CD1c-positive myeloid dendritic cell (primary cell): ENCODE measurements at regions not wholly inside any gene's neighbourhood (a gene's known extent, or its start where the extent isn't known, plus 50 kb on each side); places are given as distances from the start of the nearest gene placed in this dataset.
"Not testable (repeated sequence)": the region's sequence is repeated elsewhere in the genome, so short reads cannot be mapped to it uniquely, and the experiment has no call there.

Experiments used
- DNase-seq: peaks from one replicate; pipeline ENCODE4 v3.0.0-alpha.2; 2016; ENCODE audit errors: extremely low spot score

GRCh38 chr13:74730556-74731331 is 596.5 kb upstream of the KLF12 start:
- no peak for DNase-seq

GRCh38 chr13:74726206-74726605 is 592.0 kb upstream of the KLF12 start:
- DNase-seq = no peak

GRCh38 chr13:74718232-74718842 is 584.1 kb upstream of the KLF12 start:
- DNase-seq = not testable (repeated sequence)

GRCh38 chr13:74715718-74716117 is 581.5 kb upstream of the KLF12 start:
- DNase-seq = no peak

GRCh38 chr13:74710006-74710405 is 575.8 kb upstream of the KLF12 start:
- DNase-seq = no peak

GRCh38 chr13:74709226-74709625 is 575.0 kb upstream of the KLF12 start:
- DNase-seq = no peak

GRCh38 chr13:74708629-74709028 is 574.4 kb upstream of the KLF12 start:
- no peak for DNase-seq

- DNase-seq = no peak
Measured at GRCh38 chr13:74707291-74707690, 573.1 kb upstream of the KLF12 start.

- DNase-seq = no peak
Measured at GRCh38 chr13:74706801-74707200, 572.6 kb upstream of the KLF12 start.

- no peak for DNase-seq
Measured at GRCh38 chr13:74705438-74705837, 571.2 kb upstream of the KLF12 start.

- no peak for DNase-seq
Measured at GRCh38 chr13:74703855-74704387, 569.7 kb upstream of the KLF12 start.

- no peak for DNase-seq
Measured at GRCh38 chr13:74696148-74696922, 562.1 kb upstream of the KLF12 start.

GRCh38 chr13:74695021-74695800 is 561.0 kb upstream of the KLF12 start:
- no peak for DNase-seq

GRCh38 chr13:74687442-74688182 is 553.4 kb upstream of the KLF12 start:
- DNase-seq = no peak

- no peak for DNase-seq
Measured at GRCh38 chr13:74683411-74683810, 549.2 kb upstream of the KLF12 start.

- DNase-seq = no peak
Measured at GRCh38 chr13:74682746-74683145, 548.5 kb upstream of the KLF12 start.

GRCh38 chr13:74681891-74682290 is 547.7 kb upstream of the KLF12 start:
- DNase-seq = no peak

GRCh38 chr13:74678308-74678965 is 544.2 kb upstream of the KLF12 start:
- no peak for DNase-seq

GRCh38 chr13:74675972-74676371 is 541.8 kb upstream of the KLF12 start:
- DNase-seq = no peak

- no peak for DNase-seq
Measured at GRCh38 chr13:74675182-74675581, 541.0 kb upstream of the KLF12 start.
